Spleen (tissue), 7 donors: ENCODE measurements at regions not wholly inside any gene's neighbourhood (a gene's known extent, or its start where the extent isn't known, plus 50 kb on each side); places are given as distances from the start of the nearest gene placed in this dataset.

Source experiments
- POLR2A ChIP-seq, 3 donors: fragments of 450-650 bp; IDR thresholded peaks; one replicate each; pipeline ENCODE4 v1.5.1; 2017; ENCODE audit warnings: antibody characterized with exemption in 3 of 3, mild to moderate bottlenecking in 1 of 3
- POLR2AphosphoS5 ChIP-seq, 3 donors: sonication (generic); formaldehyde crosslinking; IDR thresholded peaks; one replicate each; pipeline ENCODE4 v1.5.1; 2017; ENCODE audit warnings: antibody characterized with exemption in 3 of 3
- TF ChIP-seq, protein P1 (sequence below), 11 experiments: fragments of 200-600 bp in 7 of 11; fragments of 450-650 bp in 4 of 11; sonication (generic) in 4 of 11; IDR thresholded peaks in 8 of 11; conservative IDR thresholded peaks in 3 of 11; 1 replicate in 7 of 11; 2 replicates in 4 of 11; pipeline versions ENCODE4 v1.4.0 to v1.8.0; 2016 to 2021; ENCODE audit warnings: antibody characterized with exemption in 11 of 11, inconsistent platforms in 4 of 11, mild to moderate bottlenecking in 1 of 11
- donor health status: DM: no; HTN: no; CAD: no; lungs with moderate emphysema.
- donor health status: DM: no; HTN: no; CAD: no.
- donor health status: DM: no; HTN: no; CAD: no.

- TF ChIP-seq, protein P1, sequence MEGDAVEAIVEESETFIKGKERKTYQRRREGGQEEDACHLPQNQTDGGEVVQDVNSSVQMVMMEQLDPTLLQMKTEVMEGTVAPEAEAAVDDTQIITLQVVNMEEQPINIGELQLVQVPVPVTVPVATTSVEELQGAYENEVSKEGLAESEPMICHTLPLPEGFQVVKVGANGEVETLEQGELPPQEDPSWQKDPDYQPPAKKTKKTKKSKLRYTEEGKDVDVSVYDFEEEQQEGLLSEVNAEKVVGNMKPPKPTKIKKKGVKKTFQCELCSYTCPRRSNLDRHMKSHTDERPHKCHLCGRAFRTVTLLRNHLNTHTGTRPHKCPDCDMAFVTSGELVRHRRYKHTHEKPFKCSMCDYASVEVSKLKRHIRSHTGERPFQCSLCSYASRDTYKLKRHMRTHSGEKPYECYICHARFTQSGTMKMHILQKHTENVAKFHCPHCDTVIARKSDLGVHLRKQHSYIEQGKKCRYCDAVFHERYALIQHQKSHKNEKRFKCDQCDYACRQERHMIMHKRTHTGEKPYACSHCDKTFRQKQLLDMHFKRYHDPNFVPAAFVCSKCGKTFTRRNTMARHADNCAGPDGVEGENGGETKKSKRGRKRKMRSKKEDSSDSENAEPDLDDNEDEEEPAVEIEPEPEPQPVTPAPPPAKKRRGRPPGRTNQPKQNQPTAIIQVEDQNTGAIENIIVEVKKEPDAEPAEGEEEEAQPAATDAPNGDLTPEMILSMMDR (IDR thresholded peaks at IDR 0.05 in 8 of 11, conservative IDR thresholded peaks at IDR 0.05 in 3 of 11): no peak
- TF ChIP-seq POLR2A (IDR thresholded peaks at IDR 0.05): no peak
- no peak for TF ChIP-seq POLR2AphosphoS5 (IDR thresholded peaks at IDR 0.05)
Observed at GRCh38 chr5:152686931-152687330, 281.9 kb upstream of the NMUR2 start.
